Activated CD4-positive, alpha-beta T cell treated with anti-CD3 and anti-CD28 coated beads, Interleukin-2, amount 10 ng/mL, durations not matched to agents 7 days and 5 days (primary cell): ENCODE measurements at regions not wholly inside any gene's neighbourhood (a gene's known extent, or its start where the extent isn't known, plus 50 kb on each side); places are given as distances from the start of the nearest gene placed in this dataset.

Experiments used
- CTCF ChIA-PET: fragments of 350-600 bp; sonication (Branson Sonifier 250); formaldehyde crosslinking; loops from one replicate; lab custom pipeline; 2021; ENCODE audit warnings: antibody characterized with exemption; lab: Charles Lee
- POLR2A ChIA-PET: fragments of 350-600 bp; sonication (Branson Sonifier 250); formaldehyde crosslinking; loops from one replicate; lab custom pipeline; 2021; ENCODE audit warnings: antibody characterized with exemption; lab: Charles Lee
- DNase-seq: peaks from one replicate; pipeline ENCODE4 v3.0.0-alpha.2; 2020
- H3K27ac Mint-ChIP-seq: one replicate; pipeline ENCODE4 v1.8.0; 2021; ENCODE audit warnings: mild to moderate bottlenecking, moderate library complexity, mixed read lengths
- H3K27me3 Mint-ChIP-seq: one replicate; pipeline ENCODE4 v1.8.0; 2021; ENCODE audit warnings: mixed read lengths
- H3K36me3 Mint-ChIP-seq: one replicate; pipeline ENCODE4 v1.8.0; 2021; ENCODE audit warnings: low read depth, mixed read lengths
- H3K4me1 Mint-ChIP-seq: one replicate; pipeline ENCODE4 v1.8.0; 2021; ENCODE audit warnings: mixed read lengths
- H3K4me3 Mint-ChIP-seq: one replicate; pipeline ENCODE4 v1.8.0; 2021; ENCODE audit warnings: mild to moderate bottlenecking, moderate library complexity, mixed read lengths
- H3K9me3 Mint-ChIP-seq: one replicate; pipeline ENCODE4 v1.8.0; 2021; ENCODE audit warnings: mixed read lengths

DNA sequence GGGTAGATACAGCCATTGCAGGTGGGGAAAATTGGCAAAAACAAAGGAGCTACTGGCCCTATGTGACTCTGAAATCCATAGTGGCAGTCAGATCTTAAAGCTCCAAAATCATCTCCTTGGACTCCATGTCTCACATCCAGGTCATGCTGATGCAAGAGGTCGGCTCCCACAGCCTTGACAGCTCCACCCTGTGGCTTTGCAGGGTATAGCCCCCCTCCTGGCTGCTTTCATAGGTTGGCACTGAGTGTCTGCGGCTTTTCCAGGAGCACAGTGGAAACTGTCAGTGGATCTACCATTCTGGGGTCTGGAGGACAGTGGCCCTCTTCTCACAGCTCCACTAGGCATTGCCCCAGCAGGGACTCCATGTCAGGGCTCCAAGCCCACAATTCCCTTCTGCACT, 1190.1 kb downstream of the CDH12 start:
- Mint-ChIP-seq H3K27me3 (no peaks in the 10 kb centered on the region), H3K9me3 (peaks cover 12% of the 10 kb centered on the region), H3K4me3 (no peak overlapping the region), H3K36me3 (no peaks in the 10 kb centered on the region), H3K4me1 (no peaks in the 10 kb centered on the region), H3K27ac (no peak overlapping the region)
- POLR2A ChIA-PET = no interaction called here
- CTCF ChIA-PET = no interaction called here
- no peak for DNase-seq

DNA sequence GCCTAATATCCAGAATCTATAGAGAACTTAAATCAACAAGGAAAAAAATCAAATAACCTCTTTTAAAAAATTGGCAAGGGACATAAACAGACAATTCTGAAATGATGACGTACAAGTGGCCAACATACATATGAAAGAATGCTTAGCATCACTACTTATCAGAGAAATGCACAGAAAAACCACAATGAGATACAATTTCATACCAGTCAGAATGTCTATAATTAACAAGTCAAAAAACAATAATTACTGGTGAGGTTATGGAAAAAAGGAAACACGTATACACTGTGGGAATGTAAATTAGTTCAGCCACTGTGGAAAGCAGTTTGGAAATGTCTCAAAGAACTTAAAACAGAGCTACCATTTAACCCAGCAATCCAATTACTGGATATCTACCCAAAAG, 1192.0 kb downstream of the CDH12 start:
- Mint-ChIP-seq H3K4me3 (no peak overlapping the region), H3K27ac (no peak overlapping the region), H3K9me3 (peaks cover 12% of the 10 kb centered on the region), H3K36me3 (no peaks in the 10 kb centered on the region), H3K27me3 (no peaks in the 10 kb centered on the region), H3K4me1 (no peaks in the 10 kb centered on the region)
- ChIA-PET POLR2A (no interaction called here), CTCF (no interaction called here)
- no peak for DNase-seq

DNA sequence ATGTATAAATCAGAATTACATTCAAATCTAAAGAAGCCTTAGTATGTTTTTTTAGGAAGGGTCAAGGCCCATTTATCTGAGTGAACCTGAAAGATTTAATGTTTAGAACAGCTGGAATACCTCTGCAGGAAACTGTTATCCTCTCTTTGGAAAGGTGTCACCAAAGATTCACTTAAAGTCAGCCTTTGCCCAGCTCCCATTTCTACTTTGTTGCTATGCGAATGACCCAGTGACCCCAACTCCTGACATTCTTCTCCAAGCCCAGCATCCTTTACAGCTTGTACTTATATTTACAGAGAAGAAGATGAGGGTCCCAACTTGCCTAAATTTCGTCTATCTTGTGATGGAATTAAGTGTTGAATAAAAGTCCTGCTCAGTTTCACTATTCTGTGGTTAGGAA, 1198.6 kb downstream of the CDH12 start:
- CTCF ChIA-PET = no interaction called here
- no peak overlapping the region for H3K27ac Mint-ChIP-seq
- H3K9me3 Mint-ChIP-seq = no peaks in the 10 kb centered on the region
- H3K27me3 Mint-ChIP-seq = no peaks in the 10 kb centered on the region
- H3K4me3 Mint-ChIP-seq = no peak overlapping the region
- POLR2A ChIA-PET = no interaction called here
- H3K4me1 Mint-ChIP-seq = no peaks in the 10 kb centered on the region
- no peaks in the 10 kb centered on the region for H3K36me3 Mint-ChIP-seq
- no peak for DNase-seq

DNA sequence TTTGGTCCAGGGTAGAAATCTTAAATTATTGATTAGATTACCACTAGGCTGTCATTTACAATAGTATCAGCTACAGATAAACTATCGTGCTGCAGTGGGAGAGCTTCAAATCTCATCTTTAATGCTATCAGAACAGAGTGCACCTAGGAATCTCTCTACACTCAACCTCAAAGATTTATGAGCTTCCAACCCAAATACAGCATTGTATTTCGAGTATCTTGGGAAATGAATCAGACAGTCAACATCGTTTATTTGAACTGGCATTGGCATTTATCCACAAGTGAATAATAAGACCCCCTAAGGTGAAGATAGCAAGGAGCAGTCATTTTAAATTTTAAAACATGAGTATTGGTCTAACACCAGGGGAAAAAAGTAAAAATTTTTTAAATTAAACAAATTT, 1203.2 kb downstream of the CDH12 start:
- CTCF ChIA-PET = no interaction called here
- H3K9me3 Mint-ChIP-seq = no peaks in the 10 kb centered on the region
- no peaks in the 10 kb centered on the region for H3K36me3 Mint-ChIP-seq
- H3K4me1 Mint-ChIP-seq = no peaks in the 10 kb centered on the region
- no peak for DNase-seq
- H3K27me3 Mint-ChIP-seq = no peaks in the 10 kb centered on the region
- POLR2A ChIA-PET = no interaction called here
- H3K27ac Mint-ChIP-seq = no peak overlapping the region
- no peak overlapping the region for H3K4me3 Mint-ChIP-seq

DNA sequence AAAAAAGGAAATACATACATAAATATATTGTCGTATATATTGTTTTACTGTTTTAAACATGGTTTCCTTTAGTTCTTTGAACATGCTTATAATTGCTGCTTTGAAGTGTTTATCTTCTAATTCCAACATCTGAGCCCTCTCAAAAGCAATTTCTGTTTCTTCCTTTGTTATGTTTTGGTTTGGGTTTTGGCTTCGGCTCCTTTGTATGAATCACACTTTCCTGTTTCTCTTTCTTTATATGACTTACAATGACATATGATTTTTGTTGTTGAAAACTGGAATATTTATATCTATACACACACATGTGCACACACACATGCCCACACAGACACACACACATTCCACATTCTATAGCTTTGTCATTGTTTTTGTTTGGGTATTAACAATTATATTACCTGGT, 1206.7 kb downstream of the CDH12 start:
- Mint-ChIP-seq H3K27ac (no peak overlapping the region), H3K27me3 (no peaks in the 10 kb centered on the region), H3K4me3 (no peak overlapping the region), H3K36me3 (no peaks in the 10 kb centered on the region), H3K9me3 (no peaks in the 10 kb centered on the region), H3K4me1 (no peaks in the 10 kb centered on the region)
- CTCF ChIA-PET = no interaction called here
- POLR2A ChIA-PET = no interaction called here
- no peak for DNase-seq

GRCh38 chr5:21644032-21644431, 1209.1 kb downstream of the CDH12 start:
- ChIA-PET CTCF (no interaction called here), POLR2A (no interaction called here)
- H3K4me1 Mint-ChIP-seq = no peaks in the 10 kb centered on the region
- H3K4me3 Mint-ChIP-seq = no peak overlapping the region
- no peaks in the 10 kb centered on the region for H3K36me3 Mint-ChIP-seq
- H3K9me3 Mint-ChIP-seq = no peaks in the 10 kb centered on the region
- H3K27ac Mint-ChIP-seq = no peak overlapping the region
- H3K27me3 Mint-ChIP-seq = no peaks in the 10 kb centered on the region
- no peak for DNase-seq

DNA sequence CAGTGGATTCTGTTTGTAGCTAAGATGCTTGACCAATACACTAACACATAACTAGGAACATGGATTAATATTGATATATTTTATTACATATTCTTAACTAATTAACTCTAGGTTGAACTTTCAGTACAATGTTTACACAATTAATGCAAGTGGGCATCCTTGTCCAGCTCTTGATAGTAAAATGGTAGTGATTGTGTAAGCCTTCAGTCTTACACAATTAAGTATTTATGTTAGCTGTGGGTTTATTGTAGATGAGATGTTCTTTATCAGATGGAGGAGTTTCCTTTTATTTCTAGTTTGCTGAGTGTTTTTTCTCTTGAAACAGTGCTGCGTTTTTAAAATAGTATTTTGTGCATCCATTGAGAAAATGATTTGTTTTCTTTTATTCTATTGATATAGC, 1210.8 kb downstream of the CDH12 start:
- ChIA-PET POLR2A (no interaction called here), CTCF (no interaction called here)
- Mint-ChIP-seq H3K4me3 (no peak overlapping the region), H3K27ac (no peak overlapping the region), H3K36me3 (no peaks in the 10 kb centered on the region), H3K9me3 (no peaks in the 10 kb centered on the region), H3K4me1 (no peaks in the 10 kb centered on the region), H3K27me3 (no peaks in the 10 kb centered on the region)
- no peak for DNase-seq

GRCh38 chr5:21623831-21624230, 1229.3 kb downstream of the CDH12 start:
- Mint-ChIP-seq H3K9me3 (peaks cover 9% of the 10 kb centered on the region), H3K4me1 (no peaks in the 10 kb centered on the region), H3K4me3 (no peak overlapping the region), H3K36me3 (no peaks in the 10 kb centered on the region), H3K27me3 (no peaks in the 10 kb centered on the region), H3K27ac (no peak overlapping the region)
- CTCF ChIA-PET = no interaction called here
- DNase-seq = no peak
- POLR2A ChIA-PET = no interaction called here

- ChIA-PET CTCF (no interaction called here), POLR2A (no interaction called here)
- Mint-ChIP-seq H3K36me3 (no peaks in the 10 kb centered on the region), H3K27me3 (no peaks in the 10 kb centered on the region), H3K27ac (no peak overlapping the region), H3K4me1 (no peaks in the 10 kb centered on the region), H3K9me3 (no peaks in the 10 kb centered on the region), H3K4me3 (no peak overlapping the region)
- DNase-seq = no peak
Observed at GRCh38 chr5:21615195-21615765, 1237.9 kb downstream of the CDH12 start.

GRCh38 chr5:21613971-21614488, 1239.1 kb downstream of the CDH12 start:
- CTCF ChIA-PET = no interaction called here
- no peak overlapping the region for H3K27ac Mint-ChIP-seq
- H3K27me3 Mint-ChIP-seq = no peaks in the 10 kb centered on the region
- POLR2A ChIA-PET = no interaction called here
- no peaks in the 10 kb centered on the region for H3K36me3 Mint-ChIP-seq
- no peaks in the 10 kb centered on the region for H3K9me3 Mint-ChIP-seq
- no peak for DNase-seq
- H3K4me3 Mint-ChIP-seq = no peak overlapping the region
- no peaks in the 10 kb centered on the region for H3K4me1 Mint-ChIP-seq

DNA sequence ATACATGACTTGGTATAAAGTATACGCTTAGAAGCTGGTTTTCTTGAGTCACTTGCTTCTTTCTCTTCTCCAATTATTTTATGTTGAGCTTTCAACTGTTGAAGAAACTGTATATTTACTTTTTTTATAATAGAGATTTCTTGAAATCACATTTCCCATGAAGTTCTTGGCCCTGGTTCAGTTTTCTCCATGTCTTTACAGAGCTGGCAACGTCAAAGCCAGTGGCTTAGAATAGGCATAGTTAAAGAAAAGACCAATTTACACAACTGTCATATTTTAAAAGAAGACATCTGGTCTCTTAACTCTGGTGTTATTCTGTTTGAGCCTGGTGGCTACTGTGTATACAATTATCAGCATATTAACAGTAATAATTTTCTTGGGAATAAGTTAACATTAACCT, 1249.3 kb downstream of the CDH12 start:
- Mint-ChIP-seq H3K4me1 (no peaks in the 10 kb centered on the region), H3K9me3 (no peaks in the 10 kb centered on the region), H3K27ac (no peak overlapping the region), H3K4me3 (no peak overlapping the region), H3K27me3 (no peaks in the 10 kb centered on the region), H3K36me3 (no peaks in the 10 kb centered on the region)
- CTCF ChIA-PET = no interaction called here
- POLR2A ChIA-PET = no interaction called here
- no peak for DNase-seq

DNA sequence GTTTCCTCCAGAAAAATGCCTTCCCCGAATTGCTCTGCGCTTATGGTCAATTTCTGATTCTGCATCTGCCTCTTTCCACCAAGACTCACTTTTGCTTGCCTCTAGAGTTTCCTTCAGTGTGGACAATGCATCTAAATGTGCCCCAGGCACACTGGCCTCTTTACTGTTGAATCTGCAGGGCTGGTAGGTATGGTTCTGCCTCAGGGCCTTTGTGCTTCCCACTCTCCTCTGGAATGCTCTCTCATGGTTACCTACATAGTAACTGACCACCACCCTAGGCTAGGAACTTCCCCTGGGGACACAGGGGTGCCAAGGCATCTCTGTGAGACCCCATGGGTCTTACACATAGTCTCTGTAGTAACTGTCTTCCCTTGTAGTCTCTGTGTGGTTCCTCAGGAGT, 1258.6 kb downstream of the CDH12 start:
- H3K36me3 Mint-ChIP-seq = no peaks in the 10 kb centered on the region
- H3K9me3 Mint-ChIP-seq = peaks cover 15% of the 10 kb centered on the region
- CTCF ChIA-PET = no interaction called here
- H3K4me1 Mint-ChIP-seq = no peaks in the 10 kb centered on the region
- no peaks in the 10 kb centered on the region for H3K27me3 Mint-ChIP-seq
- POLR2A ChIA-PET = no interaction called here
- DNase-seq = no peak
- no peak overlapping the region for H3K4me3 Mint-ChIP-seq
- no peak overlapping the region for H3K27ac Mint-ChIP-seq

- DNase-seq = no peak
- no peaks in the 10 kb centered on the region for H3K4me1 Mint-ChIP-seq
- H3K4me3 Mint-ChIP-seq = no peak overlapping the region
- no peaks in the 10 kb centered on the region for H3K36me3 Mint-ChIP-seq
- H3K27me3 Mint-ChIP-seq = no peaks in the 10 kb centered on the region
- POLR2A ChIA-PET = no interaction called here
- peaks cover 15% of the 10 kb centered on the region for H3K9me3 Mint-ChIP-seq
- CTCF ChIA-PET = no interaction called here
- no peak overlapping the region for H3K27ac Mint-ChIP-seq
Observed at GRCh38 chr5:21593261-21593660, 1259.9 kb downstream of the CDH12 start.

DNA sequence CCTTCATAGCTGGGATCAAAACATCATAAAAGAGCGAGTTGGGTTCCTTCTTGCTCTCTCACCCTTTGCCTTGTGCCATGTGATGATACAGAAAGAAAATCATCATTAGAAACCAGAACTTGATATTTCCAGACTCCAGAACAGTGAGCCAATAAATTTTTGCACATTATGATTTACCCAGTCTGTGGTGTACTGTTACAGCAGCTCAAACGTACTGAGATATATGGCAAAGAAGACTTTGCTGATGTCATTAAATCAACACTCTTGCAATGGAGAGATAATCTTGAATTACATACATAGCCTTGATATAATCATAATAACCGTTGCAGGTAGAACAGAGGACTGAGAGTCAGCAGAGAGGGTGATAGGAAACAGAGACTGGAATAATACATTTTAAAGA, 1271.6 kb downstream of the CDH12 start:
- H3K9me3 Mint-ChIP-seq = peaks cover 7% of the 10 kb centered on the region
- ChIA-PET CTCF (no interaction called here), POLR2A (no interaction called here)
- no peak overlapping the region for H3K4me3 Mint-ChIP-seq
- no peaks in the 10 kb centered on the region for H3K36me3 Mint-ChIP-seq
- no peaks in the 10 kb centered on the region for H3K4me1 Mint-ChIP-seq
- H3K27me3 Mint-ChIP-seq = no peaks in the 10 kb centered on the region
- no peak for DNase-seq
- H3K27ac Mint-ChIP-seq = no peak overlapping the region
